ENCODE measurements at regions not wholly inside any gene's neighbourhood (a gene's known extent, or its start where the extent isn't known, plus 50 kb on each side); places are given as distances from the start of the nearest gene placed in this dataset.

DNA sequence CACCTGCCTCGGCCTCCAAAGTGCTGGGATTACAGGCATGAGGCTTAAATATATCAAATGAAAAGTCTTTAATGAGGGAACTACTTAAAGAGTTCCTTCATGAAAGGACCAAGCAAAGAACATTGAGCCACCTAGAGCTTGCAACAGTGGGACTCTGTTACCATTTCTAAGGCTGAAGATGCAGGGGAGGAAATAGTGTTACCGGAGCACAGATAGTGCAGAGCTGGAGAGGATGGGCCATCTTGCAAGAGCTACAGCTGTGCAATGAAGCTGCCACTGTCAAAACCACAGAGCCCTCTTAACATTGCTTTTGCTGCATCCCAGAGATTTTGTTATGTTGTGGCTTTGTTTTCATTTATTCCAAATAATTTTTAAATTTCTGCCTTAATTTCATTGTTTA is 77.1 kb upstream of the NAA35 start:
- TF ChIP-seq, protein P1, sequence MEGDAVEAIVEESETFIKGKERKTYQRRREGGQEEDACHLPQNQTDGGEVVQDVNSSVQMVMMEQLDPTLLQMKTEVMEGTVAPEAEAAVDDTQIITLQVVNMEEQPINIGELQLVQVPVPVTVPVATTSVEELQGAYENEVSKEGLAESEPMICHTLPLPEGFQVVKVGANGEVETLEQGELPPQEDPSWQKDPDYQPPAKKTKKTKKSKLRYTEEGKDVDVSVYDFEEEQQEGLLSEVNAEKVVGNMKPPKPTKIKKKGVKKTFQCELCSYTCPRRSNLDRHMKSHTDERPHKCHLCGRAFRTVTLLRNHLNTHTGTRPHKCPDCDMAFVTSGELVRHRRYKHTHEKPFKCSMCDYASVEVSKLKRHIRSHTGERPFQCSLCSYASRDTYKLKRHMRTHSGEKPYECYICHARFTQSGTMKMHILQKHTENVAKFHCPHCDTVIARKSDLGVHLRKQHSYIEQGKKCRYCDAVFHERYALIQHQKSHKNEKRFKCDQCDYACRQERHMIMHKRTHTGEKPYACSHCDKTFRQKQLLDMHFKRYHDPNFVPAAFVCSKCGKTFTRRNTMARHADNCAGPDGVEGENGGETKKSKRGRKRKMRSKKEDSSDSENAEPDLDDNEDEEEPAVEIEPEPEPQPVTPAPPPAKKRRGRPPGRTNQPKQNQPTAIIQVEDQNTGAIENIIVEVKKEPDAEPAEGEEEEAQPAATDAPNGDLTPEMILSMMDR (IDR thresholded peaks at IDR 0.05), result no peak
- no peak for TF ChIP-seq POLR2A (IDR thresholded peaks at IDR 0.05)
